NT2/D1 (cell line): ENCODE measurements at regions not wholly inside any gene's neighbourhood (a gene's known extent, or its start where the extent isn't known, plus 50 kb on each side); places are given as distances from the start of the nearest gene placed in this dataset.

Experiments used
- DNase-seq: peaks from one replicate; pipeline ENCODE4 v3.0.0-alpha.2; 2011; ENCODE audit warnings: low read depth, low spot score
- H3K27me3 ChIP-seq: 2 replicates; pipeline ENCODE4 v1.6.0; 2011; ENCODE audit warnings: mild to moderate bottlenecking; ENCODE audit not compliant: insufficient read length, insufficient read depth
- H3K36me3 ChIP-seq: 2 replicates; pipeline ENCODE4 v1.6.1; 2011; ENCODE audit warnings: mild to moderate bottlenecking, low read length, mixed read lengths; ENCODE audit not compliant: insufficient read depth, insufficient read length
- H3K4me1 ChIP-seq: 2 replicates; pipeline ENCODE4 v1.5.1; 2011; ENCODE audit not compliant: insufficient read depth, insufficient read length
- H3K4me3 ChIP-seq: 2 replicates; pipeline ENCODE4 v1.5.1; 2011; ENCODE audit warnings: low read depth; ENCODE audit not compliant: insufficient read length
- H3K9ac ChIP-seq: 2 replicates; pipeline ENCODE4 v1.6.0; 2011; ENCODE audit warnings: low read depth; ENCODE audit not compliant: insufficient read length
- H3K9me3 ChIP-seq: 2 replicates; pipeline ENCODE4 v1.5.1; 2011; ENCODE audit warnings: mild to moderate bottlenecking, low read length; ENCODE audit not compliant: insufficient read depth
- SUZ12 ChIP-seq: IDR thresholded peaks from 2 replicates; pipeline ENCODE4 v1.6.1; 2011; ENCODE audit not compliant: insufficient read length, insufficient read depth; ENCODE audit errors: extremely low read depth
- YY1 ChIP-seq: IDR thresholded peaks from 2 replicates; pipeline ENCODE4 v1.6.1; 2011; ENCODE audit not compliant: insufficient read length, insufficient read depth
- ZNF274 ChIP-seq: IDR thresholded peaks from 2 replicates; pipeline ENCODE4 v1.6.1; 2011; ENCODE audit warnings: mild to moderate bottlenecking, low read depth, low read length

DNA sequence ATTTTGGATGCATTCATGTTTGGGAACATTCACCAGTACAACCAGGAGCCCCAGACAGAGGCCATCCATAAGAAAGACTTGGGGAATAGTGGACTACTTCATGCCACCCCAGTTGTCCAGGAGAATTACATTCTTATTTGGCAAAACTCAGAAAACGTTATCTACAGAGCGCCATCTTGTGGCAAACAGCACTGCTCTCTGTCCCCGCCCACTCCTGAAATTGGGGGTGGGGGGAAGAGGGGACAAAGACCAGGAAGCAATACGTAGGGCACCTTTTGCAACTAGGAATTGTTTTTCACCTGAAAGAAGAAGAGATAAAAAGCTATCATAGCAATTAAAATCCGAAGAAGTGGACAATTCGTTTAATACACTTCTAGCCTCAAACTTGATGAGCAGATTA is 134.6 kb upstream of the MGMT start:
- DNase-seq = peak; percentile 42
- H3K4me1 ChIP-seq = no peaks in the 10 kb centered on the region
- TF ChIP-seq ZNF274 = no peak
- TF ChIP-seq SUZ12 = no peak
- no peak for TF ChIP-seq YY1
- no peaks in the 10 kb centered on the region for H3K9me3 ChIP-seq
- no peak overlapping the region for H3K9ac ChIP-seq
- no peak overlapping the region for H3K4me3 ChIP-seq
- no peaks in the 10 kb centered on the region for H3K36me3 ChIP-seq
- H3K27me3 ChIP-seq = no peaks in the 10 kb centered on the region

DNA sequence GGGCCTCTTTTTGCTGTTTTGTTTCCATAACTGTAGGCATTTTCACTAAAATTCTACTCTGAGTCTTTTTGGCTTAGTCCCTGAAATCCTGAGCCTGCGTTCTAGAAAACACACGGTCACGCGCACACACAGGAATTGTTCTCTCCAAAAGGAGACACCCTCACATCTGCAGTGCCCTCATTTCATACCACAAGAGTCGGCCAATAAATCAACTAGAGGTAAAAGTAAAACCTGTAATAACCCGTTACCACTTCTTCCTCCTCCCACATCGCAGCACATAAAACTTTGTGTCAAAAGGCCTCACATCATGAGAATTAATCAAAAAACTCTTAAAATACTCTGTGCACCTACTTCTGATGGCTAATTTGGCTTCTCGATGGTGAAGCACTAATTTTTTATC is 133.3 kb upstream of the MGMT start:
- Histone ChIP-seq H3K4me3 (no peak overlapping the region), H3K4me1 (no peaks in the 10 kb centered on the region), H3K9ac (no peak overlapping the region), H3K36me3 (no peaks in the 10 kb centered on the region), H3K9me3 (no peaks in the 10 kb centered on the region), H3K27me3 (no peaks in the 10 kb centered on the region)
- TF ChIP-seq YY1 = no peak
- no peak for TF ChIP-seq SUZ12
- no peak for TF ChIP-seq ZNF274
- no peak for DNase-seq

DNA sequence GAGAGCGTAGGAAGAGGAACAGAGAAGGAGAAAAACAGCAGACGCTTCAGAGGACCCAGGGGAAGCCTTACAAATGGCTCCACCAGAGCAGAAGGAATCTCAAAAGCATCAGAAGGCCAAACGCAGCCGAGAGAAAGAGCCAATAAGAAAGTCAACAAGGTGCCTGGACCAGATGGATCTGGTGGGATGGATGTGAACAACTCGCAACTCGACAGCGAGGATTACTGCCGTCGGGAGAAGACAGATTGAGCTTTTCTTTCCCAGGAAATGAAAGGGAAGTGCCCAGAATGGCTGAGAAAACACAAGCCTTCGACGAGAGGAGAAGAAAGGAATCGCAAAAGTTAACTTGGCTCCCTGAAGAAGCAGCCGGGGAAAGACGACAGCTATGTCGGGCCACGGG is 132.8 kb upstream of the MGMT start:
- H3K4me3 ChIP-seq = no peak overlapping the region
- no peak for DNase-seq
- H3K27me3 ChIP-seq = no peaks in the 10 kb centered on the region
- no peaks in the 10 kb centered on the region for H3K9me3 ChIP-seq
- TF ChIP-seq ZNF274 (no peak), SUZ12 (no peak), YY1 (no peak)
- H3K4me1 ChIP-seq = no peaks in the 10 kb centered on the region
- no peak overlapping the region for H3K9ac ChIP-seq
- H3K36me3 ChIP-seq = no peaks in the 10 kb centered on the region

DNA sequence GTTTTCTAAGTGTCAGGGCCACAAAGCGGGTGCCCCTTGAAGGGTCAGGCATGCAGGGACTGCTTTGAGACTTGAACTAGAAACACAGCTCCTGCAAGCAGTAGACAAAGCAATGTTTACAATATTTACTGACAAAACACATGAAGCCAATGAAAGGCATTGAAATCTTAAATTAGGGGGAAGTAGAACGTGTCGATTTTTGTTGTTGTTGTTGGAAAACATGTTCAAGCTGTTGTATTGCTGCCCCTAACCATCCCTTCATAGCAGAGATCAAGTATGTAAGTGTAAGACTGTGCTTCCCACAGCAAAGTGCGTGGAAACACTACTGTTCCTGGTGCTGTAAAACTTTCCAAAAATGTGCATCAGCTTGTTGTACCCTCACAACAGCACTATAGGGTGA is 131.6 kb upstream of the MGMT start:
- H3K4me1 ChIP-seq = no peaks in the 10 kb centered on the region
- TF ChIP-seq YY1 (no peak), SUZ12 (no peak), ZNF274 (no peak)
- H3K9me3 ChIP-seq = no peaks in the 10 kb centered on the region
- H3K27me3 ChIP-seq = no peaks in the 10 kb centered on the region
- DNase-seq = no peak
- no peak overlapping the region for H3K4me3 ChIP-seq
- no peak overlapping the region for H3K9ac ChIP-seq
- H3K36me3 ChIP-seq = no peaks in the 10 kb centered on the region

DNA sequence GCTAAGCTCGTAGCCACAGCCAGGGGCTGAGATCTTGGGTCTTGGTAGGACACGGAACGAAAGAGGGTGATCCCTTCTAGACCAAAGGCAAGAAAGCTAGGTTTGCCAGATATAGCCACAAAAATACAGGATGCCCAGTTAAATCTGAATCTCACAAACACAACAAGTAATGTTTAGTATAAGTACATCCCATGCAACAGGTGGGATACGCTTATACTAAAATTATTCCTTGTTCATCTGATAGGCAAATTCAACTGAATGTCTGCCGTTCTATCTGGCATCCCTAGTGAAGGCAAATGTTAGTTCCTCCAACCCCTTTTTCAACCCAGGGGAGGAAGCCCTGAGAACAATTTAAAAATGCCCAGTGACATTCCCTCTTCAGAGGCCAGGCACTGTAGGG is 131.1 kb upstream of the MGMT start:
- Histone ChIP-seq H3K4me1 (no peaks in the 10 kb centered on the region), H3K27me3 (no peaks in the 10 kb centered on the region), H3K36me3 (no peaks in the 10 kb centered on the region), H3K9ac (no peak overlapping the region), H3K9me3 (no peaks in the 10 kb centered on the region), H3K4me3 (no peak overlapping the region)
- no peak for TF ChIP-seq SUZ12
- no peak for TF ChIP-seq YY1
- no peak for TF ChIP-seq ZNF274
- DNase-seq = no peak

DNA sequence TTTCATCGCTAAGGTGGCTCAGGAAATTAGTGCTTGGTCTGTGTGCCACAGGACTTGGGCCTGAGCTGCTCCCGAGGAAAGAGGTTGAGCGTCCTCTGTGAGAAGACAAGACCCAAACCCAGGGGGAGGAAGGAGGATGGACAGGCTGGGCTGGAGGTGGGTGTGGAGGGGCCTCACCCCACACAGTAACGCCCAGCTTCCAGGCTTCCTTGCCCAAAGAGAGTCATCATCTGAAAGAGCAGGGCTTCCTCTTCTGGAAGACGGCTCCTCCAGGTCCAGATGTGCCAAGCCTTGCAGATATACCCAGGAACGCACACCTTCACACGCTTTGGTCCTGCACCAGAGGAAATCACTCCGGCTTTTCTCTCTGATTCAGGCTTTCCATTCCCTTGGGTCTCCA is 127.8 kb upstream of the MGMT start:
- no peaks in the 10 kb centered on the region for H3K9me3 ChIP-seq

DNA sequence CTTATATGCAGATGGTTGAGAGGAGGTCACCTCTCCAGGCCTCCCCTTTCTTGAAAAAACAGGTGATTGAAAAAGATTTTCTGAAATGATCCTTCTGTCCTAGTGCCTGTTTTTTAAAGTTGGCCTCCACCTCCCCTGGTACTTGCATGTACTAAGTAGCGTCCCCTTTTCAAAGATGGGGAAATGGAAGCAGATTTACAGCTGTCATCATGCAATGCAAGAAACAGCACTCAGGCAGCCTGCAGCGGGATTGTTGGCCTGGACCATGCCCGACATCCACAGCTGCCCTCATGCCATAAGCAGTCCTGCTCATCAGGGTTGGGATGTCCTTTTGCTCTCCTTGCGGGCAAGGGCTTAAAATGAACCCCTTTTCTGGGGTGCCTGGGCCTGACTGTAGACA is 127.2 kb upstream of the MGMT start:
- DNase-seq = no peak
- H3K36me3 ChIP-seq = no peaks in the 10 kb centered on the region
- no peak overlapping the region for H3K9ac ChIP-seq
- H3K4me3 ChIP-seq = no peak overlapping the region
- no peak for TF ChIP-seq ZNF274
- TF ChIP-seq SUZ12 = no peak
- no peak for TF ChIP-seq YY1
- H3K9me3 ChIP-seq = no peaks in the 10 kb centered on the region
- no peaks in the 10 kb centered on the region for H3K4me1 ChIP-seq
- no peaks in the 10 kb centered on the region for H3K27me3 ChIP-seq

More for the DNA sequence above, 127.8 kb upstream of the MGMT start:
- Histone ChIP-seq H3K27me3 (no peaks in the 10 kb centered on the region), H3K36me3 (no peaks in the 10 kb centered on the region), H3K4me1 (no peaks in the 10 kb centered on the region), H3K9ac (no peak overlapping the region), H3K4me3 (no peak overlapping the region)
- TF ChIP-seq SUZ12 (no peak), YY1 (no peak), ZNF274 (no peak)
- no peak for DNase-seq

DNA sequence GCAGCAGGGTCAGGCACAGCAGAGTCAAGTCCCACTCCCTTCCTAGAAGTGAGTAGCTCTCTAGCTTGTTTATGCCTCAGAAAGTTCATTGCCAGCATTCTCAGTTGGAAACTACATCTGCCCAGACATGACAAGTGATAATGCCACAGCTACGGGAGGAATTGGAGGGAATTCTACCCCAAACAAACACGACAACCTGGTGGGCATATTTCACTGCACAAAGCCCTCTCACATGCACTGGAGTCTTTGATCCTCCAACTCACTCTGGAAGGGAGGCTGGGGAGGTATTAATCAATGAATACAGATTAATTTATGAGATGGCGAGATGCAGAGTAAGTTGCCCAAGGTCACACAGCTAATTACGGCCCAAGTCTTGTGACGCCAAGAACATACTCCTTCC is 126.0 kb upstream of the MGMT start:
- H3K9me3 ChIP-seq = no peaks in the 10 kb centered on the region
- no peak overlapping the region for H3K9ac ChIP-seq
- no peak overlapping the region for H3K4me3 ChIP-seq
- no peak for TF ChIP-seq ZNF274
- no peak for DNase-seq
- H3K27me3 ChIP-seq = no peaks in the 10 kb centered on the region
- no peaks in the 10 kb centered on the region for H3K36me3 ChIP-seq
- H3K4me1 ChIP-seq = no peaks in the 10 kb centered on the region
